ENCODE measurements at regions not wholly inside any gene's neighbourhood (a gene's known extent, or its start where the extent isn't known, plus 50 kb on each side); places are given as distances from the start of the nearest gene placed in this dataset.

DNA sequence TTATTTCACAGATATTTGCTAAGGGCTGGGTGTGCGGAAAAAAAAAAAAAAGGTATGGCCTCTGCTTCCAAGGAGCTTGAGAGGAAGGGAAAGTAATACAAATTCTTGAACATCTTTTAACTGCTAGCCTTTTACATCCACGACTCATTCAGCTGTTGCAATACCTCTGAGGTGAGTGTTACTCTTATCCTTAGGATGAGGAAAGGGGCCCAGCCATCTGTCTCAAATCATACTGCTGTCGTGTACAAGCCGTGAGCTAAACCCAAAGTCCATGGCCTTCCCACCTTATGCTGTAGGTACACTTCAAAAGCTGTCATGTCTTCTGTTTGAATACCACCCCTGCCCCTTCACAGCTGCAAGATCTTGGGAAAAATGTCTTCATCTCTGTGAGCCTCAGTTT lies 146.8 kb downstream of the KCNRG start:
- CTCF ChIA-PET, result interaction anchor here (1.2 kb wide), 1 partner anchor 27 kb away, joined by 4 read pairs; no protein-coding TSS in a partner anchor
- POLR2A ChIA-PET, result no interaction called here
- TF ChIP-seq ZNF341 (tag by site-specific recombination; IDR thresholded peaks at IDR 0.05; ENCODE audit: low read depth) (no peak), PRDM6 (tag by site-specific recombination; IDR thresholded peaks at IDR 0.05) (no peak), PRDM1 (tag by site-specific recombination; IDR thresholded peaks at IDR 0.05) (0 out of 2 replicates have a peak, but pooled peaks have one; percentile 26)
- TF ChIP-seq, protein P1, sequence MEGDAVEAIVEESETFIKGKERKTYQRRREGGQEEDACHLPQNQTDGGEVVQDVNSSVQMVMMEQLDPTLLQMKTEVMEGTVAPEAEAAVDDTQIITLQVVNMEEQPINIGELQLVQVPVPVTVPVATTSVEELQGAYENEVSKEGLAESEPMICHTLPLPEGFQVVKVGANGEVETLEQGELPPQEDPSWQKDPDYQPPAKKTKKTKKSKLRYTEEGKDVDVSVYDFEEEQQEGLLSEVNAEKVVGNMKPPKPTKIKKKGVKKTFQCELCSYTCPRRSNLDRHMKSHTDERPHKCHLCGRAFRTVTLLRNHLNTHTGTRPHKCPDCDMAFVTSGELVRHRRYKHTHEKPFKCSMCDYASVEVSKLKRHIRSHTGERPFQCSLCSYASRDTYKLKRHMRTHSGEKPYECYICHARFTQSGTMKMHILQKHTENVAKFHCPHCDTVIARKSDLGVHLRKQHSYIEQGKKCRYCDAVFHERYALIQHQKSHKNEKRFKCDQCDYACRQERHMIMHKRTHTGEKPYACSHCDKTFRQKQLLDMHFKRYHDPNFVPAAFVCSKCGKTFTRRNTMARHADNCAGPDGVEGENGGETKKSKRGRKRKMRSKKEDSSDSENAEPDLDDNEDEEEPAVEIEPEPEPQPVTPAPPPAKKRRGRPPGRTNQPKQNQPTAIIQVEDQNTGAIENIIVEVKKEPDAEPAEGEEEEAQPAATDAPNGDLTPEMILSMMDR (tag by site-specific recombination; IDR thresholded peaks at IDR 0.05), result no peak

GRCh38 chr13:50162567-50162966 lies 147.3 kb downstream of the KCNRG start:
- POLR2A ChIA-PET, result no interaction called here
- CTCF ChIA-PET, result interaction anchor here (0.7 kb wide), 1 partner anchor 685 kb away, joined by 3 read pairs; no protein-coding TSS in a partner anchor
- H3K9me3 ChIP-seq (ENCODE audit: control insufficient read depth, insufficient read depth, low read depth, low read length), result no peaks in the 10 kb centered on the region
- no peak overlapping the region for H3K4me3 ChIP-seq (ENCODE audit: low read depth, low read length)
- H3K4me1 ChIP-seq (ENCODE audit: control insufficient read depth, insufficient read depth, low read length), result no peaks in the 10 kb centered on the region
- no peaks in the 10 kb centered on the region for H3K36me3 ChIP-seq (ENCODE audit: control insufficient read depth in 2 of 2, insufficient read depth in 1 of 2, low read length in 2 of 2)
- H3K27ac ChIP-seq (ENCODE audit: extremely low read depth, low read depth, low read length), result no peak overlapping the region
- TF ChIP-seq BCL11A (tag by site-specific recombination; IDR thresholded peaks at IDR 0.05; ENCODE audit: low read depth), result no peak
- TF ChIP-seq, protein P1 (tag by site-specific recombination; IDR thresholded peaks at IDR 0.05), result no peak
- no peak for TF ChIP-seq ZNF280C (tag by site-specific recombination; IDR thresholded peaks at IDR 0.05)
- no peak for TF ChIP-seq ZNF600 (tag by site-specific recombination; IDR thresholded peaks at IDR 0.05)
- TF ChIP-seq ZNF280D (tag by site-specific recombination; IDR thresholded peaks at IDR 0.05), result no peak
- no peak for TF ChIP-seq ZNF121 (tag by site-specific recombination; IDR thresholded peaks at IDR 0.05)
- TF ChIP-seq, protein P2, sequence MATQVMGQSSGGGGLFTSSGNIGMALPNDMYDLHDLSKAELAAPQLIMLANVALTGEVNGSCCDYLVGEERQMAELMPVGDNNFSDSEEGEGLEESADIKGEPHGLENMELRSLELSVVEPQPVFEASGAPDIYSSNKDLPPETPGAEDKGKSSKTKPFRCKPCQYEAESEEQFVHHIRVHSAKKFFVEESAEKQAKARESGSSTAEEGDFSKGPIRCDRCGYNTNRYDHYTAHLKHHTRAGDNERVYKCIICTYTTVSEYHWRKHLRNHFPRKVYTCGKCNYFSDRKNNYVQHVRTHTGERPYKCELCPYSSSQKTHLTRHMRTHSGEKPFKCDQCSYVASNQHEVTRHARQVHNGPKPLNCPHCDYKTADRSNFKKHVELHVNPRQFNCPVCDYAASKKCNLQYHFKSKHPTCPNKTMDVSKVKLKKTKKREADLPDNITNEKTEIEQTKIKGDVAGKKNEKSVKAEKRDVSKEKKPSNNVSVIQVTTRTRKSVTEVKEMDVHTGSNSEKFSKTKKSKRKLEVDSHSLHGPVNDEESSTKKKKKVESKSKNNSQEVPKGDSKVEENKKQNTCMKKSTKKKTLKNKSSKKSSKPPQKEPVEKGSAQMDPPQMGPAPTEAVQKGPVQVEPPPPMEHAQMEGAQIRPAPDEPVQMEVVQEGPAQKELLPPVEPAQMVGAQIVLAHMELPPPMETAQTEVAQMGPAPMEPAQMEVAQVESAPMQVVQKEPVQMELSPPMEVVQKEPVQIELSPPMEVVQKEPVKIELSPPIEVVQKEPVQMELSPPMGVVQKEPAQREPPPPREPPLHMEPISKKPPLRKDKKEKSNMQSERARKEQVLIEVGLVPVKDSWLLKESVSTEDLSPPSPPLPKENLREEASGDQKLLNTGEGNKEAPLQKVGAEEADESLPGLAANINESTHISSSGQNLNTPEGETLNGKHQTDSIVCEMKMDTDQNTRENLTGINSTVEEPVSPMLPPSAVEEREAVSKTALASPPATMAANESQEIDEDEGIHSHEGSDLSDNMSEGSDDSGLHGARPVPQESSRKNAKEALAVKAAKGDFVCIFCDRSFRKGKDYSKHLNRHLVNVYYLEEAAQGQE (tag by site-specific recombination; IDR thresholded peaks at IDR 0.05), result no peak
- no peak for TF ChIP-seq ZNF221 (tag by site-specific recombination; IDR thresholded peaks at IDR 0.05; ENCODE audit: borderline replicate concordance)
- no peak for TF ChIP-seq ZNF704 (tag by site-specific recombination; IDR thresholded peaks at IDR 0.05)

More for the DNA sequence above, 146.8 kb downstream of the KCNRG start:
- H3K9me3 ChIP-seq (ENCODE audit: control insufficient read depth, insufficient read depth, low read depth, low read length), result no peaks in the 10 kb centered on the region
- H3K36me3 ChIP-seq (ENCODE audit: control insufficient read depth in 2 of 2, insufficient read depth in 1 of 2, low read length in 2 of 2), result no peaks in the 10 kb centered on the region
- H3K27ac ChIP-seq (ENCODE audit: extremely low read depth, low read depth, low read length), result no peak overlapping the region
- no peak overlapping the region for H3K4me3 ChIP-seq (ENCODE audit: low read depth, low read length)
- no peaks in the 10 kb centered on the region for H3K4me1 ChIP-seq (ENCODE audit: control insufficient read depth, insufficient read depth, low read length)

Measured in HEK293 (cell line).